HK-2 (cell line): ENCODE measurements at regions not wholly inside any gene's neighbourhood (a gene's known extent, or its start where the extent isn't known, plus 50 kb on each side); places are given as distances from the start of the nearest gene placed in this dataset.

Experiments used
- DNase-seq: peaks from one replicate; pipeline ENCODE4 v3.0.0-alpha.2; 2018; ENCODE audit not compliant: unreplicated experiment

- no peak for DNase-seq
Observed at GRCh38 chr12:77124767-77125166, 59.4 kb upstream of the E2F7 start.

DNA sequence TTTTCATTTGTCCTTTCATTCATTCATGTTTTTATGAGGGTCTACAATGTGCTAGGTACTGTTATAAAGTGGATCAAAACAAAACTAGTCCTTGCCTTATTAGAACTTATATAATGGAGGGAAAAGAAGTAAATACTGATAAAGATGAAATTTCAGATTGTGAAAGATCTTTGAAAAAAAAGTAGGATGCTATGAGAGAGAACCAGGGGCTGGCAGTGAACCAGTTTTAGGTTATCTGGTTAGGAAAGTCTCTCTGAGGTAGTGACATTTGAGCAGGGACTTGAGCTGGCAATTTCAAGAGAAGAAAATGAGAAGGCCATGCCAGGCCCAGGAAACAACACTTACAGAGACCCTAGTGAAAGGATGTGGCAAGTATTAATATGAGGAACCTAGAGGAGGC, 57.3 kb upstream of the E2F7 start:
- DNase-seq = no peak

GRCh38 chr12:77122236-77122635, 56.9 kb upstream of the E2F7 start:
- DNase-seq = peak; percentile 43

DNA sequence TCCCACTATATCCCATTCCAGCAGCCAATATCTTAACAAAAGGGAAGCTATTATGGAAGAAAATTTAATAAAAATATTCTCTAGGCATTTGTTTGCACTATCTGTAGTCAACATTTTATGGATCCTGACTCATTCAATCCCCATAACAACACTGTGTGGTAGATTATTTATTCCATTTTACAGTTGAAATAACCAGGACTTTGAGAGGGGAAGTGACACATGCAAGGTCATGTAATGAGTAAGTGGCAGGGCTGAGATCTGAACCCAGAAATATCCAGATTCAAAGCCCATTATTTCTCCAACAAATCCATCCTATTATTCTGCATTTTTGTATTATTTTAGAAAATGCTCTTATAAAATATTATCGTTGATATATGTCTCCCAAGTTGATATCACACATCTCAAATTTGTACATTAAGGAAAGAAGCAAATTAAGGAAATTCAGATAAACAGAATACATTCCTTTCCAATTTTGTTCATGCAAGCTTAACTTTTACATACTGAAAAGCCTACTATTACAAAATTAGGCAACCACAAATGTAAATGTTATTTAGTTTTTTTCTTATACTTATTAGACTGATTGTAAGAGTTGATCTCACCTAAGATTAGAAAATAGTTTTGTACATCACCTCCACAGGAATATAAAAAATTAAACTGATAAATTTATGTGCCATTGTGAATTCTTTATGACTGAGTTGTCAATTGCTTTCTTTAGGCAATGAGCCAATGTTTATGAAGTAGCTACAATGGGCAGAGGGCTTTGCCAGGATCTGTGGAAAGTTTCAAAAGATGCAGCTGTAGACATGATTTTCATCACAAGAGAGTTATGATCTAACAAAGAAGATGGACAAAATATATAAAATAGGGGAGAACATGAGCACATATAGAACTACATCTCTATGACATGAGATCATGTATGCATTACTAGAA, 55.1 kb upstream of the E2F7 start:
- DNase-seq = no peak

DNA sequence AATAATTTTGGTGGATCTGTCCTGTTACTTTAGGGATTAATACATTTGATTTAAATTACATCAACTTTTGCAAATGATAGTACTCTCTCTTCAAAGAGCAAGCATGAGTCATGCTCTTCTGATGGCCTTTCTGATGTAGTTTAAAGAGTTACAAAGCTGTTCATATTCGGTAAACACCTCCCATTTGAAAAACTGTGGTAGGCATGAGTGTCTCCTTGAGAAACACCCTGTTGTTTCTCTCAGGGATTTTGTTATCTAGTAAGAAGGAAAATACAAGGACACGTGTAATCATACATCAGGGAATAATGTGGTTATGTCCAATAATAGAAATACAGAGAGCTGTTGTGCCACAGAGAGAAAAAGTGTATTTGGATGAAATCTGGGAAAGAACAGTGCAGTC, 53.3 kb upstream of the E2F7 start:
- DNase-seq = no peak

DNA sequence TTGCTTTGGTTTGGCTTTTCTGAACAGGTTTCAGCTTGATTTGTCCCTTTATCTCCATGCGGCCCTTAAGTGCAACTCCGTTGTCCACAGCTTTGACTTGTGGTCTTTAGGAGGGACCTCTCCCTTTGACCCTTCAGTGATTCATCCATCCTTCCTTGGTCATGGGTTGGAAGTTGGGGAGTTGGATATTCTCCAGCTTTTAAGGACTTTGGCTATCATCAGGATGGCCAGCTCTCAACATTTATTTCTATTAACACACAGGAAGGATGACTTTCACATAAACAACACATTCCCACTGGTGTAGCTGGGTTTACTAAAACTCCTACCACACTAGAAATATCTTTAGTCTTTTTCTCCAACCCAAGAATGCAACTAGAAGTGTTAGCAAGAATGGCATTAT, 50.9 kb upstream of the E2F7 start:
- no peak for DNase-seq

DNA sequence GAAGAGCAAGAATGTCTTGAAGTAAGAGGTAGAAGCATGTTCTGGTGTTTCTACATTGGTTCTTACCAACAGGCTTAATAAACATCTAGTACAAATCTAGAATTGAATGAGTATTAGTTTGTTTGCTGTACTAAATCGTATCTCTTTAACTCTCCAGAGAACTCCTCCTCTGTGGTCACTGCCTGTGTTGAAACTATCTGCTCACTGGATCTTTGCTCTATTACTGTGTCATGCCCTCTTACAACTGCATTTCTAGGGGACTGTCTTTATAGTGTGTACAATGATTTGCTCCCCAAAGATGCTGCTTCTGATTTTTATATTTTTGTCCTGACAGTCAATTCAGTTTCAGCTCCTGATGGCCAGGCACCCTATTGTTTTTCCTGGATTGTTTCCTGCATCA, 50.1 kb upstream of the E2F7 start:
- DNase-seq = no peak
